DOHH2 (cell line): ENCODE measurements at regions not wholly inside any gene's neighbourhood (a gene's known extent, or its start where the extent isn't known, plus 50 kb on each side); places are given as distances from the start of the nearest gene placed in this dataset.

Source experiments
- H3F3A ChIP-seq: fragments of 200-600 bp; sonication (generic), shearing (Covaris generic); 2 replicates; pipeline ENCODE4 v1.6.0; 2016; ENCODE audit warnings: antibody characterized with exemption, mild to moderate bottlenecking; ENCODE audit not compliant: control insufficient read depth, insufficient read depth
- H3K27ac ChIP-seq: fragments of 200-600 bp; sonication (generic); 2 replicates; pipeline ENCODE4 v1.5.1; 2014; ENCODE audit warnings: low read depth, mild to moderate bottlenecking, low read length, moderate library complexity
- H3K27me3 ChIP-seq: fragments of 200-600 bp; sonication (generic); 2 replicates; pipeline ENCODE4 v1.6.1; 2014; ENCODE audit warnings: mild to moderate bottlenecking, low read length, mixed read lengths; ENCODE audit not compliant: control insufficient read depth
- H3K36me3 ChIP-seq: fragments of 200-600 bp; sonication (generic); 2 replicates; pipeline ENCODE4 v1.6.1; 2014; ENCODE audit warnings: mild to moderate bottlenecking, low read length, moderate library complexity, mixed read lengths; ENCODE audit not compliant: control insufficient read depth
- H3K4me1 ChIP-seq: fragments of 200-600 bp; sonication (generic); 2 replicates; pipeline ENCODE4 v1.6.1; 2014; ENCODE audit warnings: mild to moderate bottlenecking, low read length, mixed read lengths; ENCODE audit not compliant: control insufficient read depth
- H3K4me2 ChIP-seq: fragments of 200-600 bp; sonication (generic); 2 replicates; pipeline ENCODE4 v1.6.0; 2014; ENCODE audit warnings: mild to moderate bottlenecking, low read length, moderate library complexity
- H3K4me3 ChIP-seq: fragments of 200-600 bp; sonication (generic); 2 replicates; pipeline ENCODE4 v1.5.1; 2014; ENCODE audit warnings: mild to moderate bottlenecking, low read length, mixed read lengths
- H3K79me2 ChIP-seq: fragments of 200-600 bp; sonication (generic); 2 replicates; pipeline ENCODE4 v1.6.1; 2014; ENCODE audit warnings: mild to moderate bottlenecking, low read length, mixed read lengths; ENCODE audit not compliant: control insufficient read depth
- H3K9me2 ChIP-seq: fragments of 200-600 bp; sonication (generic); replicated peaks from 2 replicates; pipeline ENCODE4 v1.6.1; 2014; ENCODE audit warnings: mild to moderate bottlenecking, low read length, mixed read lengths; ENCODE audit not compliant: control insufficient read depth
- H3K9me3 ChIP-seq: fragments of 200-600 bp; sonication (generic); 2 replicates; pipeline ENCODE4 v1.6.1; 2014; ENCODE audit warnings: antibody characterized with exemption, low read length, mixed read lengths; ENCODE audit not compliant: control insufficient read depth, insufficient read depth
- H4K20me1 ChIP-seq: fragments of 200-600 bp; sonication (generic); 2 replicates; pipeline ENCODE4 v1.6.0; 2014; ENCODE audit warnings: low read depth, mild to moderate bottlenecking, antibody characterized with exemption, low read length, moderate library complexity; ENCODE audit not compliant: control insufficient read depth, insufficient read depth
- EZH2phosphoT487 ChIP-seq: fragments of 200-600 bp; sonication (generic); IDR thresholded peaks from 2 replicates; pipeline ENCODE4 v1.6.1; 2017; ENCODE audit warnings: borderline replicate concordance, mild to moderate bottlenecking, antibody characterized with exemption, low read length, moderate library complexity, mixed read lengths
- TF ChIP-seq, protein P1 (sequence below): fragments of 200-600 bp; sonication (generic); IDR thresholded peaks from one replicate; pipeline ENCODE4 v1.5.1; 2014; ENCODE audit warnings: antibody characterized with exemption, mild to moderate bottlenecking, low read depth, low read length; ENCODE audit not compliant: poor library complexity, severe bottlenecking

DNA sequence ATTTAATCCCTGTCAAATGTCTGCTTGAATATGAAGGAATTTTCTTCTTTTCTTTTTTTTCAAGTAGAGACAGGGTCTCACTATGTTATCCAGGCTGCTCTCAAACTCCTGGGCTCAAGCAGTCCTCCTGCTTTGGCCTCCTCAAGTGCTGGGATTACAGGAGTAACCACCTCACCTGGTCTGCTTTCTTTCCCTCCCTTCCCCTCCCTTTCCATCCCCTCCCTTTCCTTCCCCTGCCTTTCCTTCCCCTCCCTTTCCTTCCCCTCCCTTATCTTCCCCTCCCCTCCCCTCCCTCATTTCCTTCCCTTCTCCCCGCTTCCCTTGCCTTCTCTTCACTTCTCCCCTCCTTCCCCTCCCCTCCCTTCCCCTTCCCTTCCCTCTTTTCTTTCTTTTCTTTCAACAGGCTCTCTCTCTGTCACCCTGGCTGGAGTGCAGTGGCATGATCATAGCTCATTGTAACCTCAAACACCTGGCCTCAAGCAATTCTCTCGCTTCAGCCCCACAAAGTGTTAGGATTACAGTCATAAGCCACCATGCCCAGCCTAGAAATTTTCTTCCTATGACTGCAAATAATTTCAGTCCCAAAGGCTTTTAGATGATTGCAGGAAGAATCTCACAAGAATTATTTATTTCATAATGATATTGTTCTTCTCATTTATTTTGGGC lies 168.9 kb downstream of the AASDH start:
- H3K4me2 ChIP-seq, result no peak overlapping the region
- TF ChIP-seq, protein P1, sequence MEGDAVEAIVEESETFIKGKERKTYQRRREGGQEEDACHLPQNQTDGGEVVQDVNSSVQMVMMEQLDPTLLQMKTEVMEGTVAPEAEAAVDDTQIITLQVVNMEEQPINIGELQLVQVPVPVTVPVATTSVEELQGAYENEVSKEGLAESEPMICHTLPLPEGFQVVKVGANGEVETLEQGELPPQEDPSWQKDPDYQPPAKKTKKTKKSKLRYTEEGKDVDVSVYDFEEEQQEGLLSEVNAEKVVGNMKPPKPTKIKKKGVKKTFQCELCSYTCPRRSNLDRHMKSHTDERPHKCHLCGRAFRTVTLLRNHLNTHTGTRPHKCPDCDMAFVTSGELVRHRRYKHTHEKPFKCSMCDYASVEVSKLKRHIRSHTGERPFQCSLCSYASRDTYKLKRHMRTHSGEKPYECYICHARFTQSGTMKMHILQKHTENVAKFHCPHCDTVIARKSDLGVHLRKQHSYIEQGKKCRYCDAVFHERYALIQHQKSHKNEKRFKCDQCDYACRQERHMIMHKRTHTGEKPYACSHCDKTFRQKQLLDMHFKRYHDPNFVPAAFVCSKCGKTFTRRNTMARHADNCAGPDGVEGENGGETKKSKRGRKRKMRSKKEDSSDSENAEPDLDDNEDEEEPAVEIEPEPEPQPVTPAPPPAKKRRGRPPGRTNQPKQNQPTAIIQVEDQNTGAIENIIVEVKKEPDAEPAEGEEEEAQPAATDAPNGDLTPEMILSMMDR, result no peak
- no peak for TF ChIP-seq EZH2phosphoT487
- no peaks in the 10 kb centered on the region for H3K79me2 ChIP-seq
- H3K27ac ChIP-seq, result no peak overlapping the region
- no peaks in the 10 kb centered on the region for H3F3A ChIP-seq
- no peaks in the 10 kb centered on the region for H3K27me3 ChIP-seq
- no peaks in the 10 kb centered on the region for H4K20me1 ChIP-seq
- no peak overlapping the region for H3K4me3 ChIP-seq
- no peaks in the 10 kb centered on the region for H3K9me2 ChIP-seq
- H3K9me3 ChIP-seq, result no peaks in the 10 kb centered on the region
- no peaks in the 10 kb centered on the region for H3K4me1 ChIP-seq
- no peaks in the 10 kb centered on the region for H3K36me3 ChIP-seq

GRCh38 chr4:56217343-56217890 lies 169.9 kb downstream of the AASDH start:
- no peaks in the 10 kb centered on the region for H3K79me2 ChIP-seq
- H3K9me3 ChIP-seq, result no peaks in the 10 kb centered on the region
- H3K4me2 ChIP-seq, result no peak overlapping the region
- no peaks in the 10 kb centered on the region for H4K20me1 ChIP-seq
- no peaks in the 10 kb centered on the region for H3F3A ChIP-seq
- no peaks in the 10 kb centered on the region for H3K27me3 ChIP-seq
- H3K36me3 ChIP-seq, result no peaks in the 10 kb centered on the region
- no peak for TF ChIP-seq EZH2phosphoT487
- TF ChIP-seq, protein P1, result no peak
- no peak overlapping the region for H3K4me3 ChIP-seq
- no peak overlapping the region for H3K27ac ChIP-seq
- no peaks in the 10 kb centered on the region for H3K4me1 ChIP-seq
- H3K9me2 ChIP-seq, result no peaks in the 10 kb centered on the region

GRCh38 chr4:56215901-56216300 lies 171.4 kb downstream of the AASDH start:
- Histone ChIP-seq H3K79me2 (no peaks in the 10 kb centered on the region), H3K27me3 (no peaks in the 10 kb centered on the region), H3K36me3 (no peaks in the 10 kb centered on the region; the same call in 1 of the 2 replicates), H3K27ac (no peak overlapping the region), H3K4me2 (no peak overlapping the region), H3K9me3 (peaks cover 9% of the 10 kb centered on the region), H3F3A (no peaks in the 10 kb centered on the region), H4K20me1 (no peaks in the 10 kb centered on the region), H3K4me1 (no peaks in the 10 kb centered on the region), H3K9me2 (no peaks in the 10 kb centered on the region), H3K4me3 (no peak overlapping the region)
- TF ChIP-seq, protein P1, result no peak
- no peak for TF ChIP-seq EZH2phosphoT487
